ENCODE measurements at regions not wholly inside any gene's neighbourhood (a gene's known extent, or its start where the extent isn't known, plus 50 kb on each side); places are given as distances from the start of the nearest gene placed in this dataset.

DNA sequence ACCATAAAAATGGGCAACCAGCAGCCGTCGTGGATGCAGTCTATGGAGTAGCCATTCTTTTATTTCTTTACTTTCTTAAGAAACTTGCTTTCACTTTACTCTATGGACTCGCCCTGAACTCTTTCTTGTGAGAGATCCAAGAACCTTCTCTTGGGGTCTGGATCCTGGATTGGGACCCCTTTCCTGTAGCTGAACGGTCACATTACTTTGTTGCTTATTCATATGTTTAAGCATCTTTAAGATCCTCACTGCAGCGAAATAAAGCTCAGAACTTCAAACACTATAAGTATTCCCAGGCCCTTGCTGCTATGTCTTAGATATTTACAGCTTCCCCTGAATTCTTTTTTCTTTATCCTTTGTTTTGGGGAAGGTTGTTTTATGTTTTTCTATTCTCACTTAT, 187.8 kb upstream of the DDI1 start:
- no peak for TF ChIP-seq CTCF (conservative IDR thresholded peaks at IDR 0.05; ENCODE audit: low read depth, low read length)
- no peak for TF ChIP-seq EZH2 (IDR thresholded peaks at IDR 0.05; ENCODE audit: borderline replicate concordance, low read depth, low read length, poor library complexity, severe bottlenecking)

Measured in A673 (cell line).